Keratinocyte (primary cell): ENCODE measurements at regions not wholly inside any gene's neighbourhood (a gene's known extent, or its start where the extent isn't known, plus 50 kb on each side); places are given as distances from the start of the nearest gene placed in this dataset.

Experiments
- DNase-seq: peaks from one replicate; pipeline ENCODE4 v3.0.0-alpha.2; 2011; ENCODE audit warnings: low read depth, missing footprints, low spot score
- FAIRE-seq: peaks from 2 replicates; lab custom pipeline; 2011; peaks lifted over from hg19 to GRCh38; lab: Jason Lieb, UNC
- H2AFZ ChIP-seq: 2 replicates; pipeline ENCODE4 v1.6.0; 2012; ENCODE audit warnings: low read length, control low read depth, inconsistent platforms; ENCODE audit not compliant: control insufficient read depth
- H3K27ac ChIP-seq: 2 replicates; pipeline ENCODE4 v1.5.1; 2011; ENCODE audit warnings: low read length; ENCODE audit not compliant: control insufficient read depth, insufficient read depth
- H3K27me3 ChIP-seq: 3 replicates; pipeline ENCODE4 v1.6.0; 2011; ENCODE audit warnings: low read length; ENCODE audit not compliant: control insufficient read depth, insufficient read depth; ENCODE audit errors: extremely low read depth
- H3K36me3 ChIP-seq, 2 experiments: 2 replicates in 1 of 2; 3 replicates in 1 of 2; pipeline ENCODE4 v1.5.1; 2011; ENCODE audit warnings: low read length in 2 of 2, mild to moderate bottlenecking in 1 of 2; ENCODE audit not compliant: control insufficient read depth in 2 of 2, insufficient read depth in 2 of 2; ENCODE audit errors: extremely low read depth in 1 of 2
- H3K4me1 ChIP-seq: 3 replicates; pipeline ENCODE4 v1.5.1; 2011; ENCODE audit warnings: low read length; ENCODE audit not compliant: control insufficient read depth, insufficient read depth; ENCODE audit errors: extremely low read depth
- H3K4me2 ChIP-seq: 3 replicates; pipeline ENCODE4 v1.6.0; 2011; ENCODE audit warnings: low read depth, low read length; ENCODE audit not compliant: control insufficient read depth, insufficient read depth; ENCODE audit errors: extremely low read depth
- H3K4me3 ChIP-seq, 3 experiments: fragments of 200-600 bp in 1 of 3; sonication (generic) in 1 of 3; 2 replicates in 2 of 3; 3 replicates in 1 of 3; pipeline ENCODE4 v1.5.1; 2011 to 2016; ENCODE audit warnings: low read length in 3 of 3, mild to moderate bottlenecking in 3 of 3, control low read depth in 2 of 3, inconsistent platforms in 1 of 3, low read depth in 1 of 3, mixed read lengths in 1 of 3, mixed run types in 1 of 3, moderate library complexity in 1 of 3; ENCODE audit not compliant: control insufficient read depth in 2 of 3, insufficient read depth in 2 of 3; ENCODE audit errors: extremely low read depth in 1 of 3
- H3K79me2 ChIP-seq: 2 replicates; pipeline ENCODE4 v1.6.0; 2012; ENCODE audit warnings: low read length; ENCODE audit not compliant: control insufficient read depth, insufficient read depth
- H3K9ac ChIP-seq: 3 replicates; pipeline ENCODE4 v1.6.0; 2011; ENCODE audit warnings: low read length; ENCODE audit not compliant: control insufficient read depth, insufficient read depth; ENCODE audit errors: extremely low read depth
- H3K9me1 ChIP-seq: 3 replicates; pipeline ENCODE4 v1.6.0; 2011; ENCODE audit warnings: low read length; ENCODE audit not compliant: control insufficient read depth, insufficient read depth; ENCODE audit errors: extremely low read depth
- H3K9me3 ChIP-seq: 2 replicates; pipeline ENCODE4 v1.5.1; 2012; ENCODE audit warnings: low read depth, low read length; ENCODE audit not compliant: control insufficient read depth
- H4K20me1 ChIP-seq: 3 replicates; pipeline ENCODE4 v1.6.0; 2011; ENCODE audit warnings: low read length; ENCODE audit not compliant: control insufficient read depth, insufficient read depth; ENCODE audit errors: extremely low read depth
- EZH2 ChIP-seq: IDR thresholded peaks from one replicate; pipeline ENCODE4 v1.6.1; 2012; ENCODE audit warnings: inconsistent platforms, mild to moderate bottlenecking, low read length, moderate library complexity
- dilution Hi-C: fragments of 300-500 bp; cut with MboI; formaldehyde crosslinking; loops from one replicate; pipeline ENCODE4 v1.7.0; 2020; ENCODE audit warnings: low sequenced_read_pairs; ENCODE audit not compliant: extremely low pct_ligation_motif_present
- TF ChIP-seq, protein P1 (sequence below), 3 experiments: IDR thresholded peaks in 1 of 3; conservative IDR thresholded peaks in 1 of 3; optimal IDR thresholded peaks in 1 of 3; 2 replicates in 2 of 3; 3 replicates in 1 of 3; pipeline versions ENCODE3 to v1.5.1; 2011; ENCODE audit warnings: low read length in 3 of 3, mild to moderate bottlenecking in 3 of 3, moderate library complexity in 2 of 3, control low read depth in 1 of 3, inconsistent platforms in 1 of 3; ENCODE audit not compliant: insufficient read depth in 2 of 3; ENCODE audit errors: extremely low read depth in 1 of 3

DNA sequence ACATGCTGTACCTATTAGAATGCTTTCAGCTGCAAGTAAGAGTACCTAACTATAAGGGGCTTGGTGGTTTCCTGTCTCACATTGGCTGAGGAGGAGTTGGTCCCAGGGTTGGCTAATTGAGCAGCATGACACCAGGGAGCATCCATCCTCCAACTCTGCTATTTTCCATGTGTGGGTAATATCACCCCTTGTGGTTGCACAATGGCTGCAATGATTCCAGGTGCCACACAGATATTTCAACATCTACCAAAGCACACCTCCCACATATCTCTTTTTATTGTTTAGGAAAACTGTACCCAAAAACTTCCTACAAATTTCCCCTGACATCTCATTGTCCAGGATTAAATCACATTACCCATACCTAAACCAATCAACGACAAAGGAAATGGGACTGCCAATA lies 118.0 kb upstream of the EEA1 start:
- no peak overlapping the region for H2AFZ ChIP-seq
- H3K36me3 ChIP-seq: no peaks in the 10 kb centered on the region
- FAIRE-seq: no peak
- H3K4me1 ChIP-seq: peaks cover 8% of the 10 kb centered on the region
- no peaks in the 10 kb centered on the region for H3K9me3 ChIP-seq
- no peaks in the 10 kb centered on the region for H3K9me1 ChIP-seq
- H3K4me3 ChIP-seq: no peak overlapping the region
- no peak overlapping the region for H3K9ac ChIP-seq
- no peaks in the 10 kb centered on the region for H3K27me3 ChIP-seq
- no peaks in the 10 kb centered on the region for H3K79me2 ChIP-seq
- no peak for TF ChIP-seq EZH2
- TF ChIP-seq, protein P1, sequence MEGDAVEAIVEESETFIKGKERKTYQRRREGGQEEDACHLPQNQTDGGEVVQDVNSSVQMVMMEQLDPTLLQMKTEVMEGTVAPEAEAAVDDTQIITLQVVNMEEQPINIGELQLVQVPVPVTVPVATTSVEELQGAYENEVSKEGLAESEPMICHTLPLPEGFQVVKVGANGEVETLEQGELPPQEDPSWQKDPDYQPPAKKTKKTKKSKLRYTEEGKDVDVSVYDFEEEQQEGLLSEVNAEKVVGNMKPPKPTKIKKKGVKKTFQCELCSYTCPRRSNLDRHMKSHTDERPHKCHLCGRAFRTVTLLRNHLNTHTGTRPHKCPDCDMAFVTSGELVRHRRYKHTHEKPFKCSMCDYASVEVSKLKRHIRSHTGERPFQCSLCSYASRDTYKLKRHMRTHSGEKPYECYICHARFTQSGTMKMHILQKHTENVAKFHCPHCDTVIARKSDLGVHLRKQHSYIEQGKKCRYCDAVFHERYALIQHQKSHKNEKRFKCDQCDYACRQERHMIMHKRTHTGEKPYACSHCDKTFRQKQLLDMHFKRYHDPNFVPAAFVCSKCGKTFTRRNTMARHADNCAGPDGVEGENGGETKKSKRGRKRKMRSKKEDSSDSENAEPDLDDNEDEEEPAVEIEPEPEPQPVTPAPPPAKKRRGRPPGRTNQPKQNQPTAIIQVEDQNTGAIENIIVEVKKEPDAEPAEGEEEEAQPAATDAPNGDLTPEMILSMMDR (optimal IDR thresholded peaks at IDR 0.05 in 1 of 3, IDR thresholded peaks at IDR 0.05 in 1 of 3, conservative IDR thresholded peaks at IDR 0.05 in 1 of 3; ENCODE audit: extremely low read depth in 1 of 3, insufficient read depth in 2 of 3, low read length in 3 of 3): no peak
- no peak for DNase-seq
- H3K4me2 ChIP-seq: no peak overlapping the region
- dilution Hi-C loops: no loop called here
- H3K27ac ChIP-seq: no peak overlapping the region
- no peaks in the 10 kb centered on the region for H4K20me1 ChIP-seq

DNA sequence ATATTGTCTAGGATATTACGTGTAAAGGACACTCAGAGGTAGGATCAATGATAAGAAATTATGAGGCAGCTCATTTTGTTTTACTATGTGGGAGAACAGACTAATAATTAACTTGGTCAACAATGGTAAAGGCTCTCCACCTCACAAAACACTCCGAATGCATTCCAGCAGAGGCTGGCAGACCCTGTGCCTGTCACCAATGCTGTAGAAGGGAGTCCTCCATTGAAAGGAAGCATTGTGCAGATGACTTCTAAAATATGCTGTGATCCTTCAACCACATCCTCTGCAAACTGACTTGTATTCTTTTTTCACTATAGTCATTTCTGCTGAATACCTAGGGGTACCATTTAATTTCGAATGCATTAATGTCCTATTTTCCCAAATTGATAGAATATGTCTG lies 119.6 kb upstream of the EEA1 start:
- Histone ChIP-seq H3K4me1 (peaks cover 8% of the 10 kb centered on the region), H3K27ac (no peak overlapping the region), H3K4me2 (no peak overlapping the region), H2AFZ (no peak overlapping the region), H3K36me3 (no peaks in the 10 kb centered on the region), H3K27me3 (no peaks in the 10 kb centered on the region), H3K9me1 (no peaks in the 10 kb centered on the region), H3K9me3 (no peaks in the 10 kb centered on the region), H3K9ac (no peak overlapping the region), H3K79me2 (no peaks in the 10 kb centered on the region), H4K20me1 (no peaks in the 10 kb centered on the region), H3K4me3 (no peak overlapping the region)
- dilution Hi-C loops: no loop called here
- no peak for DNase-seq
- TF ChIP-seq EZH2: no peak
- TF ChIP-seq, protein P1 (optimal IDR thresholded peaks at IDR 0.05 in 1 of 3, IDR thresholded peaks at IDR 0.05 in 1 of 3, conservative IDR thresholded peaks at IDR 0.05 in 1 of 3; ENCODE audit: extremely low read depth in 1 of 3, insufficient read depth in 2 of 3, low read length in 3 of 3): no peak
- FAIRE-seq: no peak
